Adrenal gland (tissue), 9 donors: ENCODE measurements at regions not wholly inside any gene's neighbourhood (a gene's known extent, or its start where the extent isn't known, plus 50 kb on each side); places are given as distances from the start of the nearest gene placed in this dataset.

Source experiments
- DNase-seq, 7 donors: peaks; one replicate each; pipeline ENCODE4 v3.0.0-alpha.2; 2019 to 2020
- H3K27ac ChIP-seq, 5 donors: fragments of 200-600 bp; sonication (generic) in 4 of 5; 1 replicate in 3 of 5; 2 replicates in 2 of 5; pipeline versions ENCODE4 v1.5.1 to v1.8.0; 2016 to 2020; ENCODE audit warnings: mild to moderate bottlenecking in 1 of 5
- H3K27me3 ChIP-seq: fragments of 200-600 bp; 2 replicates; pipeline ENCODE4 v1.8.0; 2021
- H3K36me3 ChIP-seq, 2 donors: fragments of 200-600 bp; replicated peaks in 1 of 2; 1 replicate in 1 of 2; 2 replicates in 1 of 2; pipeline versions ENCODE4 v1.5.1 to v1.8.0; 2018 to 2022
- H3K4me1 ChIP-seq, 2 donors: fragments of 200-600 bp; replicated peaks in 1 of 2; 1 replicate in 1 of 2; 2 replicates in 1 of 2; pipeline versions ENCODE4 v1.5.1 to v1.8.0; 2018 to 2021
- H3K4me3 ChIP-seq, 4 donors: fragments of 200-600 bp; sonication (generic) in 3 of 4; one replicate each; pipeline ENCODE4 v1.5.1; 2016 to 2018
- H3K9me3 ChIP-seq, 3 donors: fragments of 200-600 bp; sonication (generic) in 1 of 3; replicated peaks in 1 of 3; 1 replicate in 2 of 3; 2 replicates in 1 of 3; pipeline versions ENCODE4 v1.5.1 to v1.8.0; 2016 to 2021
- CTCF ChIP-seq, 6 experiments: fragments of 450-650 bp in 4 of 6; fragments of 200-600 bp in 2 of 6; sonication (generic) in 1 of 6; IDR thresholded peaks; 1 replicate in 5 of 6; 2 replicates in 1 of 6; pipeline versions ENCODE4 v1.5.1 to v1.8.0; 2016 to 2021; ENCODE audit warnings: antibody characterized with exemption in 6 of 6, mild to moderate bottlenecking in 2 of 6, moderate library complexity in 1 of 6
- POLR2A ChIP-seq, 2 donors: fragments of 450-650 bp; IDR thresholded peaks; one replicate each; pipeline ENCODE4 v1.6.1; 2017; ENCODE audit warnings: antibody characterized with exemption in 2 of 2, mild to moderate bottlenecking in 2 of 2, moderate library complexity in 1 of 2
- WGBS, 4 donors: extraction: QIAGEN DNeasy Blood & Tissue Kit in 2 of 4; methylation state at CpG; one replicate each; pipeline versions ENCODE4 v1.1.5 to v1.1.7; 2013 to 2017; 5-methylcytosine and 5-hydroxymethylcytosine counted together
- intact Hi-C, 2 donors: fragments of 100-400 bp; cut with DNase I; formaldehyde crosslinking; loops; one replicate each; pipeline versions ENCODE4 v1.14.1 to v1.15.0; 2022 to 2023
- donor health status: healthy with polysubstance abuse.
- donor health status: Bipolar disorder and iron deficiency.
- donor health status: DM: yes; HTN: yes; CAD: no.
- donor health status: DM: no; HTN: no; CAD: no.
- donor health status: DM: no; HTN: no; CAD: no.

GRCh38 chr2:173696274-173696673 is 268.9 kb downstream of the SP3 start:
- no peaks in the 10 kb centered on the region for H3K9me3 ChIP-seq
- H3K36me3 ChIP-seq = no peaks in the 10 kb centered on the region
- H3K4me1 ChIP-seq = no peaks in the 10 kb centered on the region
- no peaks in the 10 kb centered on the region for H3K27me3 ChIP-seq
- intact Hi-C loops = no loop called here
- no peak for TF ChIP-seq POLR2A (IDR thresholded peaks at IDR 0.05)
- TF ChIP-seq CTCF (IDR thresholded peaks at IDR 0.05) = no peak
- no peak for DNase-seq
- no peak overlapping the region for H3K4me3 ChIP-seq
- no peak overlapping the region for H3K27ac ChIP-seq
- 84 to 92% (median 86%) methylated on average over 5 of the region's 5 CpGs for WGBS, 4 donors

GRCh38 chr2:173697929-173698328 is 267.2 kb downstream of the SP3 start:
- intact Hi-C loops = no loop called here
- DNase-seq = no peak
- WGBS, 4 donors = 83 to 100% (median 90%) methylated on average over 1 of the region's 1 CpG

GRCh38 chr2:173705656-173706055 is 259.5 kb downstream of the SP3 start:
- Histone ChIP-seq H3K4me3 (no peak overlapping the region), H3K27ac (no peak overlapping the region), H3K27me3 (no peaks in the 10 kb centered on the region), H3K9me3 (no peaks in the 10 kb centered on the region), H3K4me1 (no peaks in the 10 kb centered on the region), H3K36me3 (no peaks in the 10 kb centered on the region)
- intact Hi-C loops = no loop called here
- no peak for TF ChIP-seq POLR2A (IDR thresholded peaks at IDR 0.05)
- no peak for TF ChIP-seq CTCF (IDR thresholded peaks at IDR 0.05)
- WGBS, 4 donors = 69 to 74% (median 72%) methylated on average over 4 of the region's 4 CpGs
- no peak for DNase-seq

More at GRCh38 chr2:173697929-173698328, 267.2 kb downstream of the SP3 start:
- H3K36me3 ChIP-seq = no peaks in the 10 kb centered on the region
- H3K4me1 ChIP-seq = no peaks in the 10 kb centered on the region
- no peaks in the 10 kb centered on the region for H3K27me3 ChIP-seq
- TF ChIP-seq POLR2A (IDR thresholded peaks at IDR 0.05) (no peak), CTCF (IDR thresholded peaks at IDR 0.05) (no peak)
- H3K9me3 ChIP-seq = no peaks in the 10 kb centered on the region
- no peak overlapping the region for H3K27ac ChIP-seq
- H3K4me3 ChIP-seq = no peak overlapping the region

GRCh38 chr2:173706936-173707335 is 258.2 kb downstream of the SP3 start:
- intact Hi-C loops = no loop called here
- H3K36me3 ChIP-seq = no peaks in the 10 kb centered on the region
- no peaks in the 10 kb centered on the region for H3K4me1 ChIP-seq
- TF ChIP-seq CTCF (IDR thresholded peaks at IDR 0.05) = no peak
- TF ChIP-seq POLR2A (IDR thresholded peaks at IDR 0.05) = no peak
- no peaks in the 10 kb centered on the region for H3K27me3 ChIP-seq
- DNase-seq = no peak
- WGBS, 4 donors = 76 to 93% (median 79%) methylated on average over 4 of the region's 4 CpGs
- no peak overlapping the region for H3K4me3 ChIP-seq
- H3K27ac ChIP-seq = no peak overlapping the region
- no peaks in the 10 kb centered on the region for H3K9me3 ChIP-seq
